ENCODE measurements at regions not wholly inside any gene's neighbourhood (a gene's known extent, or its start where the extent isn't known, plus 50 kb on each side); places are given as distances from the start of the nearest gene placed in this dataset.
A peak's percentile ranks its signal among the peaks of the same experiment; 100 is the strongest.

DNA sequence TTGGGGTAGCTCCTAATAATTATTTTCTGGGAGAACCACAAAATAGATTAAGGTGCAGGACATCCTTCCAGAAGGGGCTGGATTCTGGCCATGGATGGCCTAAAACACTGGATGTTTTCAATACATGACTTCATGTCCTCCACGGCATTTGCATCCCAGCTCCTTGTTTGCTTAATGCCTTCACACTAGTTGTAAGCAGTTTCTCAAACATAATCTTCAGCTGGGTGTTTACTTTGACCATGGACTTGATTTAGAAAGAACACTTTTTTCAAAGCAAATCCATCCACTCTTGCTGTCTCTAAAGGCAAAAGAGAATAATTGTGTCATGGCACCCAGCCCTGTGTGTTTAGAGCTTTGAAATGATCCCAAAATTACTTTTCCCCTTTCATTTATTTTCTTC is 82.5 kb upstream of the GSX1 start:
- Histone ChIP-seq H3K27me3 (no peaks in the 10 kb centered on the region), H3K4me3 (no peak overlapping the region), H3K27ac (no peak overlapping the region), H3K4me1 (no peaks in the 10 kb centered on the region), H3K36me3 (no peaks in the 10 kb centered on the region), H3K9me3 (peaks cover 0 to 6% of the 10 kb centered on the region in 2 donors)
- TF ChIP-seq, protein P1, sequence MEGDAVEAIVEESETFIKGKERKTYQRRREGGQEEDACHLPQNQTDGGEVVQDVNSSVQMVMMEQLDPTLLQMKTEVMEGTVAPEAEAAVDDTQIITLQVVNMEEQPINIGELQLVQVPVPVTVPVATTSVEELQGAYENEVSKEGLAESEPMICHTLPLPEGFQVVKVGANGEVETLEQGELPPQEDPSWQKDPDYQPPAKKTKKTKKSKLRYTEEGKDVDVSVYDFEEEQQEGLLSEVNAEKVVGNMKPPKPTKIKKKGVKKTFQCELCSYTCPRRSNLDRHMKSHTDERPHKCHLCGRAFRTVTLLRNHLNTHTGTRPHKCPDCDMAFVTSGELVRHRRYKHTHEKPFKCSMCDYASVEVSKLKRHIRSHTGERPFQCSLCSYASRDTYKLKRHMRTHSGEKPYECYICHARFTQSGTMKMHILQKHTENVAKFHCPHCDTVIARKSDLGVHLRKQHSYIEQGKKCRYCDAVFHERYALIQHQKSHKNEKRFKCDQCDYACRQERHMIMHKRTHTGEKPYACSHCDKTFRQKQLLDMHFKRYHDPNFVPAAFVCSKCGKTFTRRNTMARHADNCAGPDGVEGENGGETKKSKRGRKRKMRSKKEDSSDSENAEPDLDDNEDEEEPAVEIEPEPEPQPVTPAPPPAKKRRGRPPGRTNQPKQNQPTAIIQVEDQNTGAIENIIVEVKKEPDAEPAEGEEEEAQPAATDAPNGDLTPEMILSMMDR (IDR thresholded peaks at IDR 0.05): no peak
- no peak for ATAC-seq
- DNase-seq: no peak
- intact Hi-C loops (cut with DNase I): no loop called here

DNA sequence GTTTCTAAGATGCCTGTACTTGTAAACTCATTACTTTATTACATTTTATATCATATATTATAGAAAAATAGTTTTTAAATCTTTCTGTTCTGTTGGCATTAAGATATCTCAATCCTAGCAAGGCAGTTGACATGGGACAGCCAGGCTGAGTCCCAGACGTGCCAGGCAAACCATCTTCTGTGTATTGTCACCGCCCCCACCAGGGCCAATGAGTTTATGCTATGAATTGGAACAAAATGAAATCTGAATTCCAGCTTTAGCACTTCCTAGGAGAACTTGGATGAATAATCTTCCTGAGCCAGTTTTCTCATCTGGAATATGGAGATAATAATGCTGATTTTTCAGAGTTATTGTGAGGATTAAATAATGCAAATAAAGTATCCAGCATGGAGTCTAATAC is 79.9 kb upstream of the GSX1 start:
- Histone ChIP-seq H3K36me3 (no peaks in the 10 kb centered on the region), H3K27ac (no peak overlapping the region), H3K9me3 (no peaks in the 10 kb centered on the region), H3K4me1 (no peaks in the 10 kb centered on the region), H3K4me3 (no peak overlapping the region), H3K27me3 (no peaks in the 10 kb centered on the region)
- peak; percentile 64 for ATAC-seq
- intact Hi-C loops (cut with DNase I): no loop called here
- peak in 1 of 4 donors; percentile 10 for DNase-seq
- TF ChIP-seq, protein P1 (IDR thresholded peaks at IDR 0.05): peak in 1 of 2 donors; percentile 34

DNA sequence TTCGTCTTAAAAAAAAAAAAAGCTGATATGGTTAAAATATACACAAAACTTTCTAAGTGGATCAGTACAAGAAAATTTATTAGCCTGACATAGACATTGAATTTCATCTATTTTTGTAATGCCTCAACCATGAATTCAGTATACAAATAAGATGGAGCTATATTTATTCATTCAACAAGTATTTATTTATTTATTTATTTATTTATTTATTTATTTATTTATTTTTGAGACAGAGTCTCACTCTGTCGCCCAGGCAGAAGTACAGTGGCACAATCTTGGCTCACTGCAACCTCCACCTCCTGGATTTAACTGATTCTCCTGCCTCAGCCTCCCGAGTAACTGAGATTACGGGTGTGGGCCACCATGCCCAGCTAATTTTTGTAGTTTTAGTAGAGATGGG is 78.5 kb upstream of the GSX1 start:
- DNase-seq (no peak), ATAC-seq (no peak)
- Histone ChIP-seq H3K27ac (no peak overlapping the region), H3K36me3 (no peaks in the 10 kb centered on the region), H3K4me1 (no peaks in the 10 kb centered on the region), H3K9me3 (no peaks in the 10 kb centered on the region), H3K27me3 (peaks cover 0 to 6% of the 10 kb centered on the region in 2 donors), H3K4me3 (no peak overlapping the region)
- intact Hi-C loops (cut with DNase I): no loop called here
- TF ChIP-seq, protein P1 (IDR thresholded peaks at IDR 0.05): no peak

DNA sequence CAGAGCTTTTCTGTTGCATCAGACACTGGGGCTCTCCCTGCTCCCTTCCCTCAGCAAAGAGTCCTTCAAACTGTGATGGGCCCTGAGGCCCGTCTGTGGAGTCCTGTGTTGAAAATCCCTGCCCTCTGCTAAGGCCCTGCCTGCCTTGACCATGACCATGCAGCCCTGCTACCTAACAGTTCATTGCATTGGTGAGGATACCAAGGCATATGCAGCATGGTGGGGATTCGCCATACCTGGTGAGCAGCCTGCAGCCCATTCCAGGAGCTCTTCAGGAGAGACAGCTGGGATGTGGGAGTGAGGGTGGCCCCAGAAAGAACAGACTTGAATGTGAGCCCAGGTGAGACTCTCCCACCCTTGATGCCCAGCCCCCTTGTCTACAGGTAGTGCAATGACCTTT is 70.6 kb upstream of the GSX1 start:
- no peaks in the 10 kb centered on the region for H3K36me3 ChIP-seq
- H3K4me1 ChIP-seq: no peaks in the 10 kb centered on the region
- no peaks in the 10 kb centered on the region for H3K9me3 ChIP-seq
- TF ChIP-seq, protein P1 (IDR thresholded peaks at IDR 0.05): no peak
- peaks cover 0 to 18% of the 10 kb centered on the region in 2 donors for H3K27me3 ChIP-seq
- H3K4me3 ChIP-seq: no peak overlapping the region
- ATAC-seq: no peak
- no peak overlapping the region for H3K27ac ChIP-seq
- no peak for DNase-seq
- intact Hi-C loops (cut with DNase I): no loop called here

DNA sequence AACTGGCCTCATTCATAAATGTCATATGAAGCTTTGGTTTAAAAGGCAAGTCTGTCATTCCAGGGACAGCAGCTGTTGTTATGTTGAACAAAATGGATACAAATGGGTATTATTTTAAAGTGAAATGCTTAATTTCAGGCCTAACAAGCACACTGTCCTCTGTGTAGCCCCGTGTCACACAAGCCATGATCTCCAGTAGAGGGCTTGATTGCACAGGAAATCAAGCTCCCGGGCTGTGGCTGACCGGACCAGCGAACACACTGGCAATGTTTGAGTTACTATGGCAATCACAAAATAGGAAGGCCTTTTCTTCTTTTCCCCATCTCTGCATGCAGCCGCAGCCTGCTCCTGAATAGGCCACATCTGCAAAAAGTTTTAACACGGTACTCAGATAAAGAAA is 64.0 kb upstream of the GSX1 start:
- peak in 1 of 4 donors; percentile 7 for DNase-seq
- Histone ChIP-seq H3K9me3 (no peaks in the 10 kb centered on the region), H3K4me1 (no peaks in the 10 kb centered on the region), H3K27ac (no peak overlapping the region), H3K36me3 (no peaks in the 10 kb centered on the region), H3K4me3 (no peak overlapping the region), H3K27me3 (peaks cover 0 to 8% of the 10 kb centered on the region in 2 donors)
- TF ChIP-seq, protein P1 (IDR thresholded peaks at IDR 0.05): no peak
- intact Hi-C loops (cut with DNase I): no loop called here
- ATAC-seq: no peak
